SKM-1 treated with dmso at 0.1 percent for 144 hours (cell line): ENCODE measurements at regions not wholly inside any gene's neighbourhood (a gene's known extent, or its start where the extent isn't known, plus 50 kb on each side); places are given as distances from the start of the nearest gene placed in this dataset.

ENCODE experiments used
- DNase-seq: peaks from one replicate; lab custom pipeline; 2025; ENCODE audit not compliant: unreplicated experiment; lab: John Stamatoyannopoulos, UW

DNA sequence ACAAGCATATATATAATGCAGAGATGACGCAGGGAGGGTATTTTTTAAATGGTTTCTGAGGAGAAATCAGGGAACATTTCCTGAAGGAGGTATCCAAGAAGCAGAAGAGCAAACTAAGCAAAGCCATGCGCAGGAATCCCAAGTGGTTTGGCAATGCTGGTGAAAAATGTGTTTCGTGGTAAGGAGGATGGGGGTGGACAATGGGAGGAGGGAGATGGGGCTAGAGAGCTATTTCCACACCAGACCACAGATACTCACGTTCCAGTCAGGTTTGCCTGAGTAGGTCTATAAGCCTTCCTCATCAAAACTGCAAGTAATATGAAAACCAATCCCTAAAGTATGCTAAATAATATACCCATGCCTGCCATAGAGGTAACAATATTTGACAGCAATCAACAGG, 223.7 kb upstream of the MKLN1 start:
- DNase-seq = peak; percentile 50

DNA sequence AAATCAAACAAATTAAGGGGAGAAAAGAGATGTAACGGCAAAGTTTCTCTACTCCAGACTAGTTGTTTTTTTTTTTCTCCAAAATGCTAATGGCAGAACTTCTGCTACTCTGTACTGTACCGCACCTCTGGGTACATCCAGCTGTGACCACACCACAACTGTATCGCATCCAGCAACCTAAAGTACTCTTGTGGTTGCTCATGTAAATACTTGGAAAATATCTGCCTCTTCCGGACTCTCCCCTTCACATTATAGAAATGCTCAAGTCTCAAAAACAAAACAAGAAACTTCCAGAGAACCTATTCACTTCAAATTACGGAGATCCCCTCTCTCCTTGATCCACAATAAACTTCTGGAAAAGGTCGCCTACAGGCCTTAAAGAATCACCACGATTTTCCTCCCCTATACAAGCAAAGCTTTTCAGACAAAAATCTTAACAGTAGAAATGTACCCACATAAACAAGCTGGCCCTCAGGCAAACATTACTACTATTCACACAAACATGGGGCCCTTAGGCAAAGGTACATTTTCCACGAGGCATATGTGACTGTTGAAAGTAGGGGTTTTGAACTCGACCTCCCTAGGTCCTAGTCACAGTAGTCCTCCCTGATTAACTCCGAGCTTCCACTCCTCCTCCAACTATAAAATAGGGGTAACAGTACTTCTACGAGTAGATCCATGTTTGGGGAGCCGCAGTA, 222.9 kb upstream of the MKLN1 start:
- no peak for DNase-seq

DNA sequence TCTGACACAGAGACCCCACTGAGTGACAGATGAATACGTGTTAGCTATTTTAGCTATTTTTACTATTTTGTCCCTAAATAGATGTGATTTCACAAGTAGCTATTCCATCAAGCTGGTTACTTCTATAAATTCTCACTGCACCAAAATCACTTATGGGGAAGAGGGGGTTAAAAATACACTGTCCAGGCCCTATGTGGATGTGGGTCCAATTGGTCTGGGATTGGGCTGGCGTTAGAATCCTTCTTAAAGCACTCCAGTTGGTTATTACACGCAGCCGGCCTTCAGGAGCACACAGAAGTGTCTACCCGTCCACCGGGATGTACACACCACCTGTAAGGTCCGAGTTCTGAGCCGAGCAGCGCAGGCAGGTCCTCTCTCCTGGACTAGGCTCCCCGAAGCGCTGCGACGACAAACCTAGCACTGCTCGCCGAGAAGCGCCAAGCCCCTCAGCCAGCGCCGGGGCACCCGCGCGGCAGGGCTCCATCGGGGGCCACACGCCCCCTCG, 222.3 kb upstream of the MKLN1 start:
- DNase-seq = no peak

DNA sequence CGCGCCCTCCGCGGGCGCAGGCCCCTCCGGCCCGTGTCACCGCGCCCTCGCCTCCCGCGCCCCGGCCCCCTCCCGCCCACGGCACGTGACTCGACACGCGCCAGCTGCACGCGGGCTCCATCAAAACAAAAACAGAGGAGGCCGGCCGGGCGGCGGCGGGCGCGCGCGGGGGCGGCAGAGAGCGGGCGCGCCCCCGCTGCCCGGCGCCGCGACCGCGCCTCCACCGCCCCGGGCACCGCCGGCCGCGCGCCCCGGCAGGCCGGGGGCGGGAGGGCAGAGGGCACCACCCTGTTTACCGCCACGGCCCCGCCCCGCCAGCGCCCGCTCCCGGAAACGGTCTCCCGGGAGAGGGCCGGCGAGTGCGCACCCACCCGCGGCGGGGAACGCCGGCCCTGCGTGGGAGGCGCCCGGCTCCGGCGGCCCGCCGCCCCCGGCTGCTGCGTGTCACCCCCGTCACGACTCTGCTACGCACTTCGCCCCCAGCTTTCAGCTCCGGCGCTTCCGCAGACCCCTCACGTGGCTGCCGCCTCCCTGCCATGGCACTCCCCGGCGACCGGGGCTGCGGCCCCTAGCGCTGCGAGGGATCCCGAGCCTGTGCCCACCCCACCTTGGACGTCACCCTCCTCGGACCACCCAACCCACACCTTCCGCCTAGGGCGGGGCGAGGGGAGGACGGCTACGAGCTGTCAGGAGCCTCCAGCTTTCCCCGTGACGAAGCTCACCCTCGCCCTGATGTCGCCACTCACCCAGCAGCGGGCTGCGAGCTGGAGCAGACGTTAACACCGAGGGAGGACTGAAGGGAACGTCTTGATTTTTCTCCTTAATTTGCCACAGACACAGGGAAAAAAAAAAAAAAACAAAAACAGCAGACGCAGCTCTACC, 221.6 kb upstream of the MKLN1 start:
- peak; percentile 40 for DNase-seq

DNA sequence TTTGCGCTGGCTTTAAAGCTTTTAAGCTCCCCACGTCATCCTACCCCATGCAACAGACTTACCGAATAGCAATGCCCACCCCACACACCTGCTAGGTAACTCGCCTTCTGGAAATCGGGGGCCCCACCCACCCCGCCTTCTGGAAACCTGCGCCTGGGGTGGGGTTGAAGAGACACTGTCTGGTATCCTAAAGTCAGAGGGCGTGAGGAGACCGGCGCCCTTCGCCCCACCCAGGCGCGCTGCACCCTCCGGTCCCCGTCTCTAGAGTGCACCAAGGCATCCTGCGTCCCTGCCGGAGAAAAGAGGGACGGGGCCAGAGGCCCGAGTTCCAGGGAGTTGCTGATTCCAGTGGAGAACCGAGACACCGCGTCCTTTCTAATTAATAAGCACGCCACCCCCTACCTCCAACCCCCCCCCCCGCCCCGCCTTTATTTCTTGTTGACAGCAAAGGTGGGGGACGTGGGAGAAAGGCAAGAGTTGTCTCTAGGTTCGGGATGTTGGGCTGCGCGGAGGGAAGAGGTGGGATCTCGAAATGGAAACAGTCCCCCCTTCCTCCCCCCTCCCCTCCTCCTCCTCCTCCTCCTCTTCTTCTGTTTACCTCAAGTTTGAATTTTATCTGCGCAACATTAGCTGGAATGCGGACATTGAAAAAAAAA, 220.9 kb upstream of the MKLN1 start:
- DNase-seq = no peak

DNA sequence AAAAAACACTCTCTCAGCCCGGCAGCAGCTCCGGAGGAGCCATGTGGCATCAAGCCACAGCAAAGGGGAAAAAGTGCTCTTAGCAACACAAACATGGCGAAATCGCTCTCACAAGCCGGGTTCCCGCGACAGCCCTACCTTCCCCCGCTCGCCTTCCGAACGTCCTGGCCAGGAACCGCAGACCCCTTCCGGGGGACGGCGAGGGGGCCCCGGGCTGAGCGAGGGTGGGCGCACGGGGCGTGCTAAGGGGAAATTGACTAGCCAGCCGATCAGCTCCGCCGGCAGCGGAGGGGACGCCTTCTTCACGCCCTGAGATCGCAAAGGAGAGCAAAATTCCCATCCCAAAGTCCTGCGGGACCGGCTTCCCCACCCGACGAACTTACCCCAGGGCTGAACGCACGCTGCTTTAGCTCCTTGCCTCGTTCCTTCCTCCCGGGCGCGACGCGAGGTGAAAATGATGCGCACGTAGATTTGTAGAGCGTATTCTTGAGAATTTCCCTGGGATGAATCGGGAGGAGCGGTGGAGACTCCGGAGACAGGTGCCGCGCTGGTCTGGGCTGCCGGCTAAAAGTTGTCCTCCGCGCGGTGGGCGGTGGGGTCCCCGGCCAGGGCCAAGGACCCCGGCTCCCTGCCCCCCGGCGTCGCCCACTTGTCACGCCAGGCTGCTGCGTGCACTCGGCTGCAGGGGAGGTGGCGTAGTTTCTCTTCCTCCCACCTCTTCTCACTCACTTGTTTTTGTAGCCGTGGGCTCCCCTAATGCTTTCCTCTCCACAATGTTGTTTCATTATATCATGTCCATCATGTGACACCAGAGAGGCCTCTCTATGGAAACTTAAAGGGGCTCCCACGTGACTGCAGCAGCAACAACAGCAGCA, 220.1 kb upstream of the MKLN1 start:
- peak; percentile 78 for DNase-seq

DNA sequence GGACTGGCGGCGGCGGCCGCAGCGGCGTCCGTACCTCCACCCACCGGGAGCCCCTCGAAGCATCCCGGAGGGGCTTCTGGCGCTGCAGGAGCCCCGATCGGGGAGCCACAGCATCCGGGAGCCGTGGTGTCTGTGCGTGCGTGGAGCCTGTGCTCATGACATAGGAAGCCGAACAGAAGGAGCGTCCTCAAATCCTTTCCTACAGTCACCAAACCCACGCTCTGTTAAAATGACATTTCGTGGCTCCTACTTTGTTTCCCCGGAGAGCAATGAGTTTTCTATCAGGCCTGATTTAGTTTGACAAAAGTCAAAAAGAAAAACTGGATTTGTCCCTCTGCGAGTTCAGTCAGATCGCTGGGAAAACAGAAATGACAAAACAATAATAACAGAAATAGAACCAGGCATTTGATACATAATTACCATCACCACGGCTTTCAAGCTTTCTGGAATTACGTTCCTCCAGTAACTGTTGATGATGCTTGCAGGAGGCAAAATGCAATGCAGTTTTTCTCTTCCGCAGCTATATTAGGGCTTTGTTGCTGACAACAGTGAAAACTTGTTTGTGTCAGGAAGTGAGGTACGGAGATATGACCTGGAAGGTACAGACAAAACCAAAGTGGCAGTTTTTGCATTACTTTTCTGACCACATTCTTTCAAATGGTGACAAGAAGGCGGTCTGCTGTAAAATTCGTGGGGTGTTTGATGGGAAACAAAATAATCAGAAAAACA, 219.3 kb upstream of the MKLN1 start:
- no peak for DNase-seq

DNA sequence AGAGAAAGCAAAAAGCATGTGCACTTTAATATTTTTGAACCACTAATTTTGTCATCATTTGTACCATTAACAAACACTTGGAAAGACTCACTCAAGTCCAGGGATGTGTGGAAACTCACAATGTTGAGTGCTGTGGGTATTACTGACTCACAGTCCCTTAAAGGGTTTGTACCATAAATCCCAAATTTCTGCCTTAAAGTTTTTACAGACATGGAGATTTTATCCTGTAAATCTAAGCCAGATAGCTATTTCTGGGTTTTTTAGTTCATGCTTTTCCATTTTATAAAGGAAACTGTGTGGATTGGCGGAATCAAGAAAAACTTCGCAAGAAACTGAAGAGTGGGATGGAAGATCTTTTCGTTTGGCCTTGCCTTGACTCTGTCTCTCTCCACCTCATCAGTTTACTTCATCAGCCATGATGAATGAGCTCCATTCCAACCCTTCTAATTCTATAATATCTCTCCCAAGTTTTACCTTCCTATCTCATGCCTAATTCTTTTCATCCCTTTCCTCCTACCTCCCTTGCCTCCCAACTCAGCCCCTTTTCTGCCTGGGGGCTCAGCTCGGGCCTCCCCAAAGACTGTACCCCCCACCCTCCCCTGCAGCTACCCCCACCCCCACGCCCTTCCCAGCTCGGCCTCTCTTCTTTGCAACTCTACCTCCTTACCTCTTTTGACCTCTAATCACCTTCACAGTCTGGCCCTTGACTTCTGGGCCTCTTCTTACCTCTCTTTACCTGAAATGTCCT, 218.5 kb upstream of the MKLN1 start:
- DNase-seq = no peak

DNA sequence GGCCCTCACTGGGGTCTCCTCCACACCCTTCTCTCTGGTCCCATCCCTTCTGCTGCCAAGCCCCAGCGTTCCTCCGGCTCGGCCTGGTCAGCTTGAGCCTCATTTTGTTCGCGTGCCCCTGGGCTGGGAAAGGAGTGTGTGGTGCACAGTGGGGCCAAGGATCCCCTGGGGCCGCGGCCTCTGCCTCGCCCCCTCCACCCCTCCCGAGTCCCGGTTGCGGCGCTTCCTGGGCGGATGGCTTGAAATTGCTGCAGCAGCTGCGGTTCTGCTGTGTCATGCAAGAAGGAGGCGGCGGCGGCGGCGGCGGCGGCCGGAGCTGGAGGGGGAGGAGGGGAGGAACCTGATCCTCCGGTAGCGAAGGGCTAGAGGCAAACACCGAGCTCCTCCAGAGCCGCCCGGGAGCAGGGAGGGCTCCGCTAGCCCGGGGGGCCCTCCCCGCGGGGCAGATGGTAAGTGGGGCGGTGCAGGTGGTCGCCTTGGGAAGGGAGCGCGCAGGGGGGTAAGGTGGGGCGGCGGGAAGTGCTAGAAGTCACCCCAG, 217.8 kb upstream of the MKLN1 start:
- DNase-seq = peak; percentile 66

DNA sequence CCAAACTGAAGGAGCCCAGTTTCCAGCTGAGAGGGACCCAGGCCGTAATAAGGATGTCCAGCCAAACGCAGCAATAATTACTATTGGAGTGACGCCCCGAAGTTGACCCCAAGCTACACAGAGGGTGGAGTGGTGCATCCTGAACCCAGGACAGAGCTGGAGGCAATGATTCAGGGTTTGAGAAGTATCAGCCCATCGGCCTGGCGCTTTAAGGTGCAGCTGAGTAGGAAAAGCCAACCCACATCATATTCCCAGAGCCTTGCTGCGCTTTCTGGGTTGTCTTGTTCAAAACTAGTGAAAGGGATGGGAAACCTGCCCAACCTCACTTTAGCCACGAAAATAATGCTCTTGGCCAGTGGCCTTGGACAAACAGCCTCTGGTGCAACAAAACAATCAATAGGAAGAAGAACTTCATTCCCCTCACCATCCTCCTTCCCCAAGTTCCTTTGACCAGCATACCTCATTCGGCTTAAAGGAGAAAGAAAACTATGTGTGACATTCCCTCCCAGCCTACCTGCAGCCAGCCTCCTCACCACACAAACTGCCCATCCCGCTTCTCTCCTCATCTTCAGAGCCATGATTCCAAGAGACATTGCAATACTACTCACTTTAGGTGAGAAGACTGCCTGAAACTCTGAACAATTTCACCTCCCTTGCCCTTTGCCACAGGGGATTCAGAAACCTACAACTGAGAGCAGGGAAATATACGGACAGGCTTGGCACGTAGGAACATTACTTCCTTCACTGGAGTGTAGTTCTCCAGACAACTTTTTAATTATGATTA, 217.2 kb upstream of the MKLN1 start:
- DNase-seq = peak; percentile 6

DNA sequence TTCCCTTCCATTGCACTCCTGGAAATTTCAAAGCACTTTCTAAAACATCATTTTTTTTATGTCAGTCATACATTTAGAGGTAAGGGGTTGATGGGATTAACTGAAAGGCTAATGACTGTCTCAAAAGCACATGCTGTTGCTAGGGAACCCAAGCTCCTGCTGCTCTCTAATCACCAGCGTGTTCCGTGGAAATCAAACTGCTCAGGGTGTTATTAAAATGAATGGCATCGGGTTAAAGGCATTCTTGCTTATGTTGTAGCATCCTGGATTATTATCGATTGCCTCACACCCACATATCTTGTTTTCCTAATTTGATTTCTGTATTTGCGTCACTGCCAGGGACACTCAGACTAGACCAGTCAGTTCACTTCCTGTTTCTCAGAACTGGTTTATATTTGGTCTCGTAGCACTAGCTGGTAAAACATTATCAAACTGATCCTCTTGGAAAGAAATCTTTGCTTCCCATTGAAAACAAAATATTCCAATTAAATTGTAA, 216.5 kb upstream of the MKLN1 start:
- DNase-seq = peak; percentile 68

DNA sequence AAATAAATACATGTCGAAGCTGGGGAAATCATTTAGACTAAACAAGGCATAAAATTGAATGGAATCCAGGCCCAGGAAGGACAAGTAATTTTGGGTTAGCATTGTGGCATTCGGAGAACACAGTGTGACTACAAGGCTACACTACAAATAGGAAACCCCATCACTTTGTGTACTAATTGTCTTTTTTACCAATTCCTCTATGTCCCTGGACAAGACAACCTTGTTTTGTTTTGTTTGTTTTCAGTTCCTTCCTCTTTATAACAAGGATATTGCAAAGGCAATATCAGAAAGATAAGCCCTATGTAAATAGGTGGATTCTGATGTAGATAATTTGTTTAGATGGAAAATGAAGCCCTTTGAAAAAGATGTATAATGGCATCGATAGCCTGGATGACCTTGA, 215.9 kb upstream of the MKLN1 start:
- no peak for DNase-seq

DNA sequence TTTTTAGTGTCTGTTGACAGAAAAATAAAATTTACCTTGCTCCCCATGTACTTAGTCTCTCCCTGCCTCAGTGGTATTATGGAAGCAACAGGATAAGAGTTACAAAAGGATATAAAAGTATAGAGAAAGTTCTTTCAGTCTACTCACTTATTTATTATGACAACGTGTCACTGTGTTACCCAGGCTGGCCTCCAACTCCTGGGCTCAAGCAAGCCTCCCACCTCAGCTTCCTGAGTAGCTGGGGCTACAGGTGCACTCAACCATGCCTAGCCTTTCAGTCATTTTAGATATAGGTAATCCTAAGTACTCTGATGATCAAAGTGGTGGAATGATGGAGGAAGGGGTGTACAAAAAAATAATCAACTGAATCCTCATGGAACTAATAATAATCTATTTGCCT, 215.2 kb upstream of the MKLN1 start:
- no peak for DNase-seq

DNA sequence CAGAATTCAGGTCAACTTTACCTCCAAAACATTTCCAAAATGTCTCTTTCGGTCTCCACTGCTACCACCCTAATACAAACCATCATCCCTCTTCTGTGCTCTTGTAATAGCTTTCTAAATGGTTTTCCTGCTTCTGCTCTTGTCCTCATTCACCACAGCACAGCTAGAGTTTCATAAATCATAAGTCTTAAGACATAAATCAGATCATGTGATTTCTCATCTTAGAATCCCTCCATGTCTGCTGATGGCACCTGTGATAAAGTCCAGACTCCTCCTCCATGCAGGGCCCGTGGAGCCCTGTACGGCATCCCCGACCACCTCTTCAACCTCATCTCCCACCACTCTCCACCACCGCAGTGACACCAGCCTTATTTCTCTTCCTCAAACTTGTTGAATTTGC, 212.3 kb upstream of the MKLN1 start:
- DNase-seq = no peak

DNA sequence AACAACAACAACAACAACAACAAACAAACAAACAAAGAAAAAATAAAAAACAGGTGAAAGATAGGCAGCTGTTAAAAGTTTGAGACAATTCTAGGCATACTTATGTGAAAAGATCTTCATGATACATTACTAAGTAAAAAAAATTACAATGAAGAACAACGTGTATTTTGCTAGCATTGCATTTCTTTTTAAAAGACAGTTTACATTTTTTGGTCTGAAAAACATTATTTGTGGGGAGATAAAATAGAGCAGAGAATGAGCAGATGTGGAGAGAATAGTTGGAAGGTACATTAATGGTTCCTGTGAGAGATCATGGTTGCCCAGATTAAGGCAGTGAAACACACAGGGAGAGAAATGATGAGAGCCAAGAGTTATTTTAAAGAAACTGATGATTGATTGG, 210.2 kb upstream of the MKLN1 start:
- no peak for DNase-seq

DNA sequence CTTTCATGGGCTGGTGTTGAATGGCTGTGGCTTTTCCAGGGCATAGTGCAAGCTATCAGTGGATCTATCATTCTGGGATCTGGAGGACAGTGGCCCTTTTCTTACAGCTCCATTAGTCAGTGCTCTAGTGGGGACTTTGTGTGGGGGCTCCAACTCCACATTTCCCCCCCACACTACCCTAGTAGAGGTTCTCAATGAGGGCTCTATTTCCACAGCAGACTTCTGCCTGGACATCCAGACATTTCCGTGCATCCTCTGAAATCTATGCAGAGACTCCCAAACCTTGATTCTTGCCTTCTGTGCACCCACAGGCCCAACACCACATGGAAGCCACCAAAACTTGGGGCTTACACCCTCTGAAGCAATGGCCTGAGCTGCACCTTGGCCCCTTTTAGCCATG, 208.3 kb upstream of the MKLN1 start:
- no peak for DNase-seq

DNA sequence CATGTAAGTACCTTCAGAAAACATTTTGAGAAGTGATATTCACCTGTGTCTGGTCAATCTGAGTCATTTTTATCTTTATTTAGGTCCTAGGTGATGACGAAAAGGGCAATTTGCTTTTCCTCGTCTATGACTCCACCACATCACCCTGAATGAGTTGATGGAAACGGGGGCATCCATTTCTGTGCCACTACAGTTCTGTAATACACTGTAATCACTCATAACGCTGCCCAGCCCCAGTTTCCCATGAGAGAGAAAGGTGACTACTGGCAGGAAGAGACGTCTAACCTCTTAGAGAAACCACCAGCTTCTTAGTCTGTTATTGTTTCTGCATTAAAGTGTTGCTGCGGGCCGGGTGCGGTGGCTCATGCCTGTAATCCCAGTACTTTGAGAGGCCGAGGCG, 205.3 kb upstream of the MKLN1 start:
- DNase-seq = no peak

DNA sequence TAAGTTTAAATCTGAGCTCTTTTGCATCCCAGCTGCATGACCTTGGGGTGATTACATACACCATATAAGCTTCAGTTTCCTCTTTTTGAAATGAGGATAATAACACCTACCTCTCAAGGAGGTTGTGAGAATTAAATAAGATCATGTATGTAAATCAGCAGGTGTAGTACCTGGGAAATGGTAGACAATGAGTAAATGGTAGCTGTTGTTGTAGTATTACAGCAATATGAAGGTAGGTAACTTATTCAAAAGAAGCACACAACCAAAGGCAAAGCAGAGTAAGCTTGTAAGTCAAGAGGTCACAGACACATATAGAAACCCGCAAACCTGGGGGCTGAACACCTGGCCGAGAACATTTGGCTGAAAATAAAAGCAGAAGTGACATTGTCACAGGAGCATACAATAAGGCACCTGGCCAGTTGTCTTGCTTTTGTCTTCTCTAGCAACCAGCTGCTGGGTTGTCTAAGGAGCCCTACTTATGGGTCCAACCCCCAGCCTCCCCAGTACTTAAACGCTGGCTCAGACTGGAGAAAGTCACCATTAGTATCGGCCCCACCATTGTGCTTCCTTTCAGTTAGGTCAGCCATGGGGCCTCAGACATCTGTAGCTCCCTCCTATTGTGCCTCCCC, 203.6 kb upstream of the MKLN1 start:
- no peak for DNase-seq
